ENCODE measurements at regions not wholly inside any gene's neighbourhood (a gene's known extent, or its start where the extent isn't known, plus 50 kb on each side); places are given as distances from the start of the nearest gene placed in this dataset.
"Not testable (repeated sequence)": the region's sequence is repeated elsewhere in the genome, so short reads cannot be mapped to it uniquely, and the experiment has no call there.

DNA sequence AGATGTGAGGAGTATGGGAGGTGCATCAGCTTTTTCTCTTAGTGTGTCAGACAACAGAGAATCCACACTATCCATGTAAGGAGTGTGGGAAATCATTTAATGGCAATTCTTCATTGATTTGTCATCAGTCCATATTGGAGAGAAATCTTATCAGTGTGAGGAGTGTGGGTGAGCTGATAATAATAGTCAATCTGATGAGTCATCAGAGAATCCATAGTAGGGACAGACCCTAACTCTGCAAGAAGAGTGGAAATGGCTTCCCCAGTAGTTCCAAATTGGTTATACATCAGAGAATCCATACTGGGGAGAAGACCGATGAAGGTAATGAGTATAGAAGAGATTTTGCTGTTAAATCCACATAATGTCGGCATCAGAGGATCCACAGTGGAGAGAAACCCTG lies 150.5 kb upstream of the THUMPD2 start:
- no peak for DNase-seq (ENCODE audit: low read depth)

DNA sequence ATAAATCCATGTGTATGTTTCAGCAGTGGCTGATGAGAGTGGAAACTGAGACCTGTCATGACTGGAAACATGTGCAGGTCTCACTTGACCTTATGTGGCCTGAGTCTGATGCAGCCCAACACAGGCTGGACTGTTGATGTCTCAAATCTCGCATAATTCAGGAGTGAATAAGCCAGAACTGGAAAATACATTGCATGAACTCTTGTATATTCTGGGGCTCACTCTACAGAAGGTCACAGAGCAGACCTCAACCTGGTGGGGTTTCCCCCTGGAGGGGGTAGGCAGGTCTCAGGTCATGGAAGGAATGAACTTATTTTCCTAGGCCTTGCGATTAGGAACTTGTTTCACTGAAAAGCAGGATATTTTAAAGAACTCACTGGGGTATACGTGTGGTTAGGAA lies 146.3 kb upstream of the THUMPD2 start:
- DNase-seq (ENCODE audit: low read depth): no peak

DNA sequence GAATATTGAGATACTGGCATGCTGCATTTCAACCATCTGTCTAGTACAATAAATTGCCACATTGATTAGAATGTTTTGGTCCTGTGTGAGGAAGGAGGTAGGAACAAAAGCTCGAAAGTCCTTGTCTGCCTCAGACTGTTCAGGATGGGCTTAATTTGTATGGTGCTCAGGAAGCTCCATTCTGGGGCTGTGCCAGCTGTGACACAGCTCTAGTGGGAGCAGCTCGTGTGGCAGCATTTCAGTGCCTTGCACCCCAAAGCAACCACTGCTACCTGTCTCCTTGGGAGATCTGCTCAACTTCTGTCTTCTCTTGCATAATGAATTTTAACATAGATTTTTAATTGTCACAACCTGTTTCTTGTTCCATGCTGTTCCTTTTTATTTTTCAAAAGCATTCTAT lies 144.4 kb upstream of the THUMPD2 start:
- no peak for DNase-seq (ENCODE audit: low read depth)

DNA sequence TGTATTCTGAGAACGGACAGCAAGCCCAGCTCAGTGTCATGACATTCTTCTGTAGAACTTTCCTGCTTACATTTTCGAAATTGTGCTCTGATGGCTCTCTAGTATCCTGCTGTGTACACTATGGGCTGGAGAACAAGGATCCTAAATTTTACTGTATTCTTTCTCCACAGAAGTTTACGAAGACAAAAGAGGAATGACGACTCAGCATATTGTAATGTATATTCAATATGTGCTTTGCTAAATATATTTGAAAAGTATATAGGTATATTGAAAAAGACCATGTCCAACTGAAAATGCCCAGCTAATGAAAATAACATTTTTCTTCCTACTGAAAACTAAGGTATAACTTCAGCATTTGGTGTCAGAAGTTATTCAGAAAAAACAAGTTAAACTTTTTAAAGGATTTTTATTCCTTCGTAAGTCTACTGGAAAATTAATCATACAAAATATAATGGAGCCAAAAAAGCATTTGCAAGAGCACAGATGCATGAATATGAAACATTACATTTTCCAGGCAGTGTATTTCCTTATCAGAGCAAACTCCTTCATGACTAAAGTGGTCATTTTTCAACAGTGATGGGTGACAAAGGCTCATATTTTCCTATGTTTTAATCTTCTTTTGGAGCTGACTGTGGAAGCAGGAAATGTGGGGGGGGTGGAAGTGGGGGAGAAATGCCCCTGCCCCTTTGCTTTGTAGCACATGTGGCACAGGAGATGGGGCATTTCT lies 143.8 kb upstream of the THUMPD2 start:
- DNase-seq (ENCODE audit: low read depth): no peak

DNA sequence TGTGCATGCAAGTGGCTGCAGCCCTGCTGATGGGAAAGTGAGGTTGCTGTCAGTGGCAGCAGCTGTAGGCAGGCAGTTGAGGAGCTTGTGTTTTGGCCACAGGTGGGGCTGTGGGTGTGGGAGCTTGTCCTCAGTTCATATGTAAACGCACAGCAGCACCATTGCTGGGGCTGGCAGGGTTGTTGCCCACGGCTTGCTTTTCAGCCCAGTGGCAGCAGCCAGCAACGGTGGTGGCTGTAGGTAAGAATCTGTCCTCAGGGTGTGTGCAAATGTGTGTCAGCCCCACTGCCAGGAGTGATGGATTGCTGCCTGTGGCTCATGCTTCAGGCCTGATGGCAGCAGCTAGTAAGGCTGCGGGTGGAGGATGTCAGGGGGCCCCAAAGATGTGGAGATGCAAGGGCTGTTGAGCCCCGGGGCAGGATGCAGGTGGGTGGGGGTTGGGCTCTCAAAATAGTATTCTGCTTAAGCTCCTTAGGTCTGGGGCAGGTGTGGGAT lies 141.3 kb upstream of the THUMPD2 start:
- no peak for DNase-seq (ENCODE audit: low read depth)

DNA sequence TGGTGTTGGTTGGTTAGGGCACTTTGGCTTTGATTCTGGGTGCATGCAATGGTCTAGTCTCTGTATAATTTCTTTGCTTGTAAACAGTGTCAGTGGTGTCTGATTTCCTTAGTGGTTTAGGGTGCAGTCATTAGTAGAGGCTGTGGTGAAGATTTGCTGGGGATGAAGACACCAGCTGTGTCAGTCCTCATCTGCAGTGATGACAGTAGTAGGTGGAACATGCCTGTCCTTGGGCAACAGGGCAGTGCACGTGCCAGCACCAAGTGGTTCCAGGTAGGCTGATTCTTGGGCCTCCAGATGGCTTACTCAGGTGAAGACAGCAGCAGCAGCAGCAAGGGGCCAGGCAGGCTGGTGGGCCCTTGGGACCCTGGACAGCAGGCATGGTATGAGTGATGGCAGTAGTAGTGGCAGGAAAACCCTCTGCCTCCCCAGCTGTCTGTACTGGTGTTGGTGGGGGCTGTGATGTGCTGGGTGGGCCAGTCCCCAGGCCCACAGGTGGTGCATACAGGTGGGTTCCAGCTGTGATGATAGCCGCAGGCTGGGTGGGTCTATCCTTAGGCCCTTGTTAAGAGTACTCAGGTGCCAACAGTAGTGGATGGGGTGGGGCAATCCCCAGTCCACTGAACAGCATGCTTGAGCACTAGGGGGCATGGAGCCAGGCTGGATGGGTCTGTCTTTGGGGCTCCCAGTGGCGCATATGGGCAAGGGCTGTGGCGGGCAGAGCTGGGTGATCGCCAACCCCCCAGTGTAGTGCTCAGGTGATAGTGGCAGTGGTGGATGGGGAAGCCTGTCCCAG lies 140.7 kb upstream of the THUMPD2 start:
- DNase-seq (ENCODE audit: low read depth): no peak

DNA sequence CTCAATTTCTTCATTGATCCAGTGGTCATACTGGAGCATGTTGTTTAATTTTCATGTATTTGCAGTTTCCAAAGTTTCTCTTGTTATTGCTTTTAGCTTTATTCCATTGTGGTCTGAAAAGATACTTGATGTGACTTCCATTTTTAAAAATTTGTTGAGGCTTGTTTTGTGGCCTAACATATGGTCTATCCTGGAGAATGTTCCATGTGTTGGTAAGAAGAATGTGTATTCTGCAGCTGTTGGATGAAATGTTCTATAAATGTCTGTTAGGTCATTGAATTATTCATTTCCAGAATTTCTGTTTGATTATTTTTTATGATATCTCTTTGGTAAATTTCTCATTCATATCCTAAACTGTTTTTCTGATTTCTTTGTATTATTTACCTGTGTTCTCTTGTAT lies 139.8 kb upstream of the THUMPD2 start:
- no peak for DNase-seq (ENCODE audit: low read depth)

DNA sequence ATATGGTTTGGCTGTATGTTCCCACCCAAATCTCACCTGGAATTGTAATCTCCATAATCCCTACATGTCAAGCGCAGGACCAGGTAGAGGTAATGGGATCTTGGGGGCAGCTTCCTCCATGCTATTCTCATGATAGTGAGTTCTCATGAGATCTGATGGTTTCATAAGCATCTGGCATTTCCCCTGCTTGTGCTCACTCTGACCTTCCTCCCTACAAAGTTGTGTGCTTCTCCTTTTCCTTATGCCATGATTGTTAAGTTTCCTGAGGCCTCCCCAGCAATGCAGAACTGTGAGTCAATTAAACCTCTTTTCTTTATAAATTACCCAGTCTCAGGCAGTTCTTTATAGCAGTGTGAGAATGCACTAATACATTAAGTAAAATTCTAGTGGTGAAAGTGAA lies 138.3 kb upstream of the THUMPD2 start:
- DNase-seq (ENCODE audit: low read depth): not testable (repeated sequence)

DNA sequence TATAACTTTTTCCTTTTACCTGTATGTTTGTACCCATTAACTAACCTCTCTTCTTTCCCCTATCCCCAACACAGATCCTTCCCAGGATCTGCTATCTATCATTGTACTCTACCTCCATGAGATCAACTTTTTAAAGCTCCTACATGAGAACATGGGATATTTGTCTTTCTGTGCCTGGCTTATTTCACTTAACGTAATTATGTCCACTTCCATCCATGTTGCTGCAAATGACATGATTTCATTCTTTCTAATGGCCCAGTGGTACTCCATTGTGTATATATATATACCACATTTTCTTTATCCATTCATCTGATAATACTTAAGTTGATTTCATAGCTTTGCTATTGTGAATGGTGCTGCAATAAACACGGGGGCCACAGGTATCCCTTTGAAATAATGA lies 135.9 kb upstream of the THUMPD2 start:
- no peak for DNase-seq (ENCODE audit: low read depth)

DNA sequence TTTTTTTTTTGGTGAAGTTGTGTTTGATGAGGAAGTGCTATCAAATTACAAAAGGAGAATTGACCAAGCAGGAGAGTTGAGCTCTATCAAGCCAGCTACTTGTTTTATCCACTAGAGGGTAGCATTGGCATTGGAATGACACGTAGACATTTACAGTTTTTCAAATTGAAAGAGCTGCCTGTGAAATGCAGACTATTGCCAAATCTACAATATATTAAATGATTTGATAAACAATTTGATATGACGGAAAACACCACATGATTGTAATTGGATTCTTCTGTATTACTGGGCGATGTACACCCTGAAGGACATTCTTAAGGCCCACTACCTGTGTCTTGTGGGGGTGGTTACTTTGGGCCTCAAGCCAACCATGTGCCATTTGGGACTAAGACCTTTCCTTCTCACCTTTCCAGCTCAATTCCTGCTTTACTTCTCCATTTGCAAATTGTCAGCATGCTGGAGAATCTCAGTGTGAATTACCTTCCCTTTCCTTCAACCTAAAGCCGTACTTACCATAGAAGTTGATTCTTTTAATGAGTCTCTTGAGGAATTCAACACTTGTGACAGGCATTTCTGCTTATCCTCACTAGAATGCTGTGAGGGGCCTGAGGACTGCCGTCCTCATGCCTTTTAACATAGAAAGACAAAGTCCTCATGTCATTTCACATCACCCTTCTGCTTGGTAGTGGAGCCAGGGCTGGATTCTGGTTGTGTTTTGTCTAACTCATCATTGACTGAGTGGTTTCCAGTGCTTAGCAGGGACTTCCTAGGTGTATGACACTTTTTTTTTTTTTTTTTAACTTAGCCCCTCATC lies 134.8 kb upstream of the THUMPD2 start:
- DNase-seq (ENCODE audit: low read depth): peak; percentile 68

DNA sequence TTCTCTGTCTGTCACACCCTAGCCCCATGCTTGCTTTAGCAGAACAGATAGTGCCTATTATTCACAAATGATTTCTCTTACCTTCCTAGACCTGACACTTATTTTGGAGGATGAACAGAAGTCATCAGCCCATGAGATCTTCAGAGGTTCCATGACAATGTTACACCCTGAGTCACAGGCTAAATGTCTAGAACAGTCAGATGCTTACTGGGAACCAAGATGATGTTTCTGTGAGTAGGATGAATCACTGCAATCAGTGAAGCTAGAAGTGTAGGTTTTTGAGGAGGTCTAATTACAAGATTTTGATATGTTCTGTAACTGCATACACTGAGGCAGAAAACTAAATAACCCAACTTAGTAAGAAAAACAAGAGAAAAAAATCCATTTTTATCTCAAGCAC lies 123.0 kb upstream of the THUMPD2 start:
- peak; percentile 2 for DNase-seq (ENCODE audit: low read depth)

DNA sequence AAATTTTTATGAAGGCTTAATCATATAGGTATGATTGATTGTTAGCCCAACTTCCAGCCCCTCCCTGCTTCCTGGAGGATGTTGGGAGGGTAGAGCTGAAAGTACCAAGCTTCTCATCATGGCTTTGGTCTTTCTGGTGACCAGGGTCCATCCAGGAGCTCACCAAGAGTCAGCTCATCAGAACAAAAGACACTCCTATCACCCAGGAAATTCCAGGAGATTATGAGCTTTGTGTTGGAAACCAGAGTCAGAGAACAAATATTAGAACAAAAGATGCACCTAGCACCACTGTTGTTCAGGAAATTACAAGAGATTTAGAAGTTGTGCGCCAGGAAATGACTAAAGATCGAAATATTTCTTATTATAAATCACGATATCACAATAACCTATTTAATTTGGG lies 119.9 kb upstream of the THUMPD2 start:
- DNase-seq (ENCODE audit: low read depth): no peak

DNA sequence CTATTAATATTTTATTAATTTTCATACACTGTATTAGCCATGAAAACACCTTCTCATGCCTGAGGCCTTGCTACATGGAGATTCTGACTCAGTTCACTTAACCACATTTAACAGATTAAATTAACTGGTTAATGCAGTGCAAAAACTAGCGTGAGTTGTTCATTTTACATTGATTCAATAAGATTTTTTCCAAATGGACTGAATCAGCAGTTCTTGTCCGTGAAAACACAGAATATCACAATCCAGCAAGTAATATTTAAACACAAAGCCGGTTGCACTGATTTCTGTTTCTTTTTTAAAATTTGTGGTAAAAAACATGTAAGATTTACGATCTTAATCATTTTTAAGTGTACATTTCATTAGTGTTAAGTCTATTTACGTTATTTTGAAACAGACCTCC lies 118.2 kb upstream of the THUMPD2 start:
- DNase-seq (ENCODE audit: low read depth): no peak

DNA sequence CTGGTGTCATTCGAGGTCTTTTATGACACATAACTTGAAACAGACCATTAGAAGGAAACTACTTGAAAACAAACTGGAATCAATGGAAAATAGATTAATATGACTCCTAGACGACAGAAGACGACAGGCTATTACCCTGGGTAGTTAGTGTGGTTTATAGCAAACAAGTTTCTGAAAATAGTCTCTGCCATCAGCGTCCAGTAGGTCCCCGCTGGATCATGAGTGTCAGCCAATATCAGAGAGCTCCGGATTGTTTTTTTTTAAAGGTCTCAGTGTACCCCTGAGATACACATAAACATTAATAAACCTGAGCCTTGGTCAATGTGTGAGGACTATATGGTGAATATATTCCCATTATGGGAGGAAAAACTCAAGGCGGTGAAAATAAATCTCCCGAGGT lies 115.0 kb upstream of the THUMPD2 start:
- no peak for DNase-seq (ENCODE audit: low read depth)

DNA sequence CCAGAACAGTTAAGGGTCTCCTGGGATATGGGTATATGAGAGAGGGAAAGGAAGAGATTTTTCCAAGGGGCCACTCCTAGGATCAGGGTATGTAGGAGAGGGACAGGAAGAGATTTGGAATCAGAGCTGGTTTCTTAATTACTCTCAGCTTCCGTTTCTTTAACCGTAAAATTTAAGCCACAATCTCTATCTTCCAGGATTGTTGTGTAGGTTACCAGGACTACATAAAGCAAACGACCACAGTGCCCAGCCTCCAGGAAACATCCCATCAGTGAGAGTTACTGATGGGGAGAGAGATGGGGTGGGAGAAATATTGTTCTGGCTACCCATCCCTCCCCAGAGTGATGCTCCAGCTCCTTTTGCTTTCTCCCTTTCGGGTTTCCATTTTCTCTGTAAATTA lies 114.6 kb upstream of the THUMPD2 start:
- DNase-seq (ENCODE audit: low read depth): no peak

DNA sequence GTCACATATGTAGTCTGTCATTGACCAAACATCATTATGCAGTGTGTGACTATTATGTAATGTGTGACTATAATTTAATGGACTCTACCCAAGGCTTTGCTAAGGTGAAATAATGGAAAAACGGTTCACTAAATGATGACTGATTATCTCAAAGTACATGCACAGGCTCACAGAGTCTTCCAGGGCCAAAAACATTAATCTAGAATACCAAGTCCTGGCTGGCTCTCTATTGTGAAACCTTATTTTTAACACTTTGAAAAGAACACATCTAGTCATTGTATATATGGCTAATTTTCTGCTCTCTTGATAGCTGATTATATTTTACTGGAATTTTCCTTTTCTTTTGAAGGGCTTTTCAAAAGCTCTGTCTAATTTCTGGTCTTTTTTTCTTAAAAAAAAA lies 102.9 kb upstream of the THUMPD2 start:
- no peak for DNase-seq (ENCODE audit: low read depth)

DNA sequence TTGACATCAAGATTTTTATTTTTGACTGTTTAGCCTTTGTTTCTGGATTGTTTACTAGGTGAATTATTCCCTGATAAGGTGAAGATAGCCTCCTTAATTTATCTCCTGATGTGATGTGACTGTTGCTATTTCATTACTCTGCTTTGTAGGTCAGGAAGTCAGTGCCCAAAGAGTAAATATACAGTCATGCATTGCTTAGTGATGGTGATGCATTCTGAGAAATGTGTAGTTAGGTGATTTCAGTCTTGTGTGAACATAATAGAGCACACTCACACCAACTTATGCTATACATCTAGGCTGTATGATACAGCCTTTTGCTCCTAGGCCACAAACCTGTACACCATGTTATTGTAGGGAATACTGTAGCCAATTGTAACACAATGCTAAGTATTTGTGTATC lies 102.4 kb upstream of the THUMPD2 start:
- DNase-seq (ENCODE audit: low read depth): no peak

DNA sequence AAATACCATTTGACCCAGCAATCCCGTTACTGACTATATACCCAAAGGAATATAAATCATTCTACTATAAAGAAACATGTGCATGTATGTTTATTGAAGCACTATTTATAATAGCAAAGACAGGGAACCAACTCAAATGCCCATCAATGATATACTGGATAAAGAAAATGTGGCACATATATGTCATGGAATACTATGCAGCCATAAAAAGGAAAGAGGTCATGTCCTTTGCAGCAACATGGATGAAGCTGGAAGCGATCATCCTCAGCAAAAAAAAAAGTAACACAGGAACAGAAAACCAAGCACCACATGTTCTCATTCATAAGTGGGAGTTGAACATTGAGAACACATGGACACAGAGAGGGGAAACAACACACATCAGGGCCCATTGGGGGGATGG lies 99.9 kb upstream of the THUMPD2 start:
- DNase-seq (ENCODE audit: low read depth): not testable (repeated sequence)

DNA sequence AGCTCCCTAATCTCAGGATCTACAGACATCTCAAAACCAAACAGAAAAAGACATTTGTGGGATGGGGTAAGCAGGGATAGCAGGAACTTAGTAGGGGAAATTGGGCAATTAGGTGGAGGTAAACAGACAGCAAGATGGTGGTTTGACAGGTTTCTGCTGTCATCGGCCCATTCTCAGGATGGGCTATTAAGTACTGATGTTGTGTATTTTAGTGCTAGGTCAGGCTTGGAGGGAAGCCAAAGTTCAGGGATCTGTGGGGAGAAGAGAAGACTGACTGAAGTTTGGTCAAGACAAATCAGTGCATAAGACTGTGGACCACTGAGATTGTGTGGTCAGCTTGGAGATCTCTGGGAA lies 96.8 kb upstream of the THUMPD2 start:
- DNase-seq (ENCODE audit: low read depth): no peak

DNA sequence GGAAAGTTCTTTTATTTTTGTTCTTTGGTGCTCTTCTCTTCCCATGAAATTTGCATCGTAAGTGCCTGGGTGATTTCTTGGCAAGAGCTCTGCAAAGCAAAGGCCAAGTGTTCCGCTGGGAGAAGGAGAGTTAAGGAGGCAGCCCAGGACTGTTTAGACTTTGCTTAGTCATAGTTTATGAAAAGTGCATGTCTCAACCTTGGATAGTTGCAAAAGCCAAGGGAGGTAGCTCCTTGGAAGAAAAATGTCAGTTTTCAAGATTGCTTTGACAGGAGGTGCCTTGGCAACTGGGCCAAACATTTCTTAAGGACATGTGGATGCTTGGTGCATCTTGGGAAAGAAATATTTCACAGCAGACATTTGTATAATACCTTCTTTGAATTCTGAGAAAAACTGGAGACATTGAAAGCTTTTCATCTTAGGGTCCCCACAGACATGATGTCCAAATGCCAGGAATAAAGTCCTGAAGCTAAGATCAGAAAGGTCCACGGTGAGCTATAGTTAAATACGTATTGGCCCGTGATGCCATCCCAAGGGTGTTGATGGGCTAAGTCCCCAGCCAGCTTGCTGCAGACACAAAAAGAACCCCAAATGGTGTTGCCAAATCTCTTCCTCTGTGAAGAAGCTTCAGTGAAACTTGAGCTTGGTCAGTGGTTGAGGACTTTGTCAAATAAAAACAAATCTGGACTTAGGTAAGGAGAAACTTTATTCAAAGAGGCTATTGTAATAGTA lies 96.3 kb upstream of the THUMPD2 start:
- peak; percentile 86 for DNase-seq (ENCODE audit: low read depth)

DNA sequence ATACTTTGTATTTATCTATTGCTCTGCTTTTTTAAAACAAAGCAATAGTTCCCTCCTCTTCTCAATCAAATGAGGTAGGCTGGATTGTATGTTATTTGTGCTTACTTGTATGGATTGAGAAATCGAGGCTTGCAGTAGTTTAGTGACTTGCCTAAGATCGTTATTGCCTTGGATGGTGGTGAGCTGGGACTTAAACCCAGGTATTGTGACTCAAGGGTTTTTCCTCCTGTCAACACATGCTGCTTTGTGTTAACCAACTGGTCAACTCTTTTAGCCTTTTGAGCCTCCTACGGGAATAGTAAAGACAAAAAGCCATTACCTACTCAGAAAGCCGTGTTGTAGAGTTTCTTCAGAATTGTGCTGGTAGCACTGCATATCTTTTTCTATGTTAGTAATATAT lies 95.2 kb upstream of the THUMPD2 start:
- DNase-seq (ENCODE audit: low read depth): no peak

DNA sequence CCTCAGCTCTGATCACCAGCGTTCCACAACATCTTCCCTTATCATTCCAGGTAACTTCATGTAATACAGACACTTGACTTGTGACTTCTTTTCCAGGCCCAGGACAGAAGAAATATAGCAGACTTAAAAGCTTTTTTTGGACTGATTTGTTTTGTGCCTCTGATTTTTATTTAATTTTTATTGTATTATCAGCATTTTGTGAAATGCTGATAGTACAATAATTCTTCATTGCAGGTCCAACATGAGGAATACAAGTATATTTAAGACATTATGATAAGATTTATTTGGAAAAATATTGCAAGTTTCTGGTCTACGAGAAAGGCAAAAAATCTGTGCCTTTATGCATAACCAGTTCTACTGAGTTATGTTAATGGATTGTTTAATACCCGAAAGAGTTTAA lies 94.5 kb upstream of the THUMPD2 start:
- no peak for DNase-seq (ENCODE audit: low read depth)
